Bronchial epithelial cell (primary cell): ENCODE measurements at regions not wholly inside any gene's neighbourhood (a gene's known extent, or its start where the extent isn't known, plus 50 kb on each side); places are given as distances from the start of the nearest gene placed in this dataset.

Source experiments
- DNase-seq: peaks from one replicate; pipeline ENCODE4 v3.0.0-alpha.2; 2010; ENCODE audit warnings: low read depth
- FAIRE-seq: peaks from 2 replicates; lab custom pipeline; 2011; peaks lifted over from hg19 to GRCh38; lab: Jason Lieb, UNC
- H3K27me3 ChIP-seq: 2 replicates; pipeline ENCODE4 v1.5.1; 2011; ENCODE audit warnings: low read length; ENCODE audit not compliant: control insufficient read depth, insufficient read depth
- H3K36me3 ChIP-seq: 2 replicates; pipeline ENCODE4 v1.5.1; 2011; ENCODE audit warnings: low read length; ENCODE audit not compliant: control insufficient read depth, insufficient read depth
- H3K4me3 ChIP-seq: 2 replicates; pipeline ENCODE4 v1.5.1; 2011; ENCODE audit warnings: mild to moderate bottlenecking, low read depth, low read length, control low read depth
- TF ChIP-seq, protein P1 (sequence below): IDR thresholded peaks from 2 replicates; pipeline ENCODE4 v1.5.1; 2011; ENCODE audit warnings: mild to moderate bottlenecking, moderate library complexity, low read length, control low read depth, inconsistent platforms; ENCODE audit not compliant: insufficient read depth, severe bottlenecking

DNA sequence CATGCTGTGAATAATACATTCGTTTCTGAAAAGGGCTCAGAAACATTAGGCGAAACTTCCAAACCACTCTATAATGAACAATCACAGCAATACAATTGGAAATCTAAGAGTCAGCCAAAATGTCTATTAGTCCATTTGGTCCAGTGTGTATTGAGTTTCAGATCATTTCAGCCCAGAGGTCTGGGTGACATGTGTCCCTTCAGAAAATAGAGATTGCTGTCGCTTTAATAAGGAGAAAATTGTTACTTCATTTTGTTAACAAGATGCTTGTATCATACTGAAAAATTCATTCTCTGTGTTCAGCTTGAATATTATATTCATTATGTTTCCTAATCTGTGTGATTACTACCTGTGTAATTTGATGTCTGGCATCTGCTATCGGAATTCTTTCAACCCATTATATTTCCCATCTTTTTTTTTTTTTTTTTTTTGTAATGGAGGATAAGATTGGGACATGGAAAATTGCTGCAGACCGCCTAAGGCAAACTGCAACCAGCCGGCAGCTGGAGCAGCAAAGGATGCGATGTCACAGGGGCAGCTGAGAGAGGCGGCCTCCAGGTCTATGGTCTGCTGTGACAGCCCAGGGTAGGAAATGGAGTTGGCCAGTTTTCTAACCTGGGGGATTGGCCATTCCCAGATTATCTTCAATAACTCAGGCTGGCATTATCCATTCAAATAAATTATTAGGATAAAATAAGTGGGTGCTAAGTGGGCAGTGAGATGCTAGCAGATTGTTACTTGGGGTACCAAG lies 170.9 kb upstream of the NPVF start:
- DNase-seq (no peak), FAIRE-seq (no peak)
- no peaks in the 10 kb centered on the region for H3K27me3 ChIP-seq

DNA sequence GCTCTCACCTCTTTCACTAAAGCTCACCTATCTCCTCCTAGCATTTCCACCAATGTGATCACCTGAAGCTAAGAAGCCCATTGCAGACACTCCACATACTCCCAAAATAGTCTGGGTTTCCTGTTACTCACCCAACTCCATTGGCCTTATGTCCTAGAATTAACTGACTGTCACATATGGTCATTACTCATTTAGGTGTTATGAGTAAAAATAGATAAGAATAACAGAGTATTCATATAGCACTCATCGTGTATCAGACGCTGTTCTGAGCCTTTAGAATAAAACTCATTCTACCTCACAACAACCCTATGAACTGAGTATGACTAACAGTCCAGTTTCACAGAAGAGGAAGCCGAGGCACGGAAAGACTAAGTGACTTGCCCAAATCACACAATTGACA lies 174.2 kb upstream of the NPVF start:
- FAIRE-seq (no peak), DNase-seq (peak; percentile 21)
- TF ChIP-seq, protein P1, sequence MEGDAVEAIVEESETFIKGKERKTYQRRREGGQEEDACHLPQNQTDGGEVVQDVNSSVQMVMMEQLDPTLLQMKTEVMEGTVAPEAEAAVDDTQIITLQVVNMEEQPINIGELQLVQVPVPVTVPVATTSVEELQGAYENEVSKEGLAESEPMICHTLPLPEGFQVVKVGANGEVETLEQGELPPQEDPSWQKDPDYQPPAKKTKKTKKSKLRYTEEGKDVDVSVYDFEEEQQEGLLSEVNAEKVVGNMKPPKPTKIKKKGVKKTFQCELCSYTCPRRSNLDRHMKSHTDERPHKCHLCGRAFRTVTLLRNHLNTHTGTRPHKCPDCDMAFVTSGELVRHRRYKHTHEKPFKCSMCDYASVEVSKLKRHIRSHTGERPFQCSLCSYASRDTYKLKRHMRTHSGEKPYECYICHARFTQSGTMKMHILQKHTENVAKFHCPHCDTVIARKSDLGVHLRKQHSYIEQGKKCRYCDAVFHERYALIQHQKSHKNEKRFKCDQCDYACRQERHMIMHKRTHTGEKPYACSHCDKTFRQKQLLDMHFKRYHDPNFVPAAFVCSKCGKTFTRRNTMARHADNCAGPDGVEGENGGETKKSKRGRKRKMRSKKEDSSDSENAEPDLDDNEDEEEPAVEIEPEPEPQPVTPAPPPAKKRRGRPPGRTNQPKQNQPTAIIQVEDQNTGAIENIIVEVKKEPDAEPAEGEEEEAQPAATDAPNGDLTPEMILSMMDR = no peak
- Histone ChIP-seq H3K4me3 (no peak overlapping the region), H3K36me3 (no peaks in the 10 kb centered on the region), H3K27me3 (no peaks in the 10 kb centered on the region)

More for the DNA sequence above, 170.9 kb upstream of the NPVF start:
- TF ChIP-seq, protein P1 = no peak
- H3K4me3 ChIP-seq = no peak overlapping the region
- no peaks in the 10 kb centered on the region for H3K36me3 ChIP-seq

DNA sequence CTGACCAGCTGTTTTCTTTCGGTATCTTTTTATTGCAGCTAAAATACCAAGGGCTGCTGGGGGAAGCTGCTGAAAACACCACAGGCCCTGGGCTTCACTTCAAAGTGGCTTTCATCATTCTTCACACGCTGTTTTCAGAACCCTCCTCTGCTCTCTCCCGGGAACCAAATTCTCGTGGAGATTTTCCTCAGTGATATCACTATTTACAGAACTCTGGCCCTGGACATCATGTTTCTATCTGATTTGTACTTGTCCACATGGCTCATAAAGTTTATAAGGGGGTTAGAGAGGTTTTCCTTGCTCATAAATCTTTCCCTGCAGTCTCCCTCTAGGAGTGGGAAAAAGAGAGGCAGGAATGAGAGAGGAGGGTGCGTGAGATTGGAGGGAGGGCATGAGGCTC lies 177.4 kb upstream of the NPVF start:
- DNase-seq = no peak
- no peak for FAIRE-seq
- H3K4me3 ChIP-seq = no peak overlapping the region
- H3K27me3 ChIP-seq = no peaks in the 10 kb centered on the region
- no peaks in the 10 kb centered on the region for H3K36me3 ChIP-seq
- TF ChIP-seq, protein P1 = no peak

DNA sequence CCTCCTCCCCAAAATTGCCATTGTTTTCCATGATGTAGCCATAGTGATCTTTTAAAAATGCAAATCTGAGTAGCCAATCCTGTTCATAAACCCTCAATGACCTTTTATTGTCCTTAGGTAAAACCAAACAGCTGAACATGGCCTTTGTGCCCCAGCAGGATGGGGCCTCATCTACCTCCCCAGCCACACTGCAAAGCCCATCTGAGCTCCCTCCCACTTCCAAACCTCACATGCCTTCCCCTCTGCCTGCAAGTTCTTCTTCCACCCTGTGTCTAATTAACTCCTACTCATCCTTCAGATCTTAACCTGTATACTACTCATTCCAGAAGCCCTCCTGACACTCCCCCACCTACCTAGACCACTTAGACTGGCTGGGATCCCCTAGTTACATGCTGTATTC lies 178.8 kb upstream of the NPVF start:
- Histone ChIP-seq H3K36me3 (no peaks in the 10 kb centered on the region), H3K27me3 (no peaks in the 10 kb centered on the region), H3K4me3 (no peak overlapping the region)
- TF ChIP-seq, protein P1 = no peak
- FAIRE-seq (no peak), DNase-seq (no peak)

DNA sequence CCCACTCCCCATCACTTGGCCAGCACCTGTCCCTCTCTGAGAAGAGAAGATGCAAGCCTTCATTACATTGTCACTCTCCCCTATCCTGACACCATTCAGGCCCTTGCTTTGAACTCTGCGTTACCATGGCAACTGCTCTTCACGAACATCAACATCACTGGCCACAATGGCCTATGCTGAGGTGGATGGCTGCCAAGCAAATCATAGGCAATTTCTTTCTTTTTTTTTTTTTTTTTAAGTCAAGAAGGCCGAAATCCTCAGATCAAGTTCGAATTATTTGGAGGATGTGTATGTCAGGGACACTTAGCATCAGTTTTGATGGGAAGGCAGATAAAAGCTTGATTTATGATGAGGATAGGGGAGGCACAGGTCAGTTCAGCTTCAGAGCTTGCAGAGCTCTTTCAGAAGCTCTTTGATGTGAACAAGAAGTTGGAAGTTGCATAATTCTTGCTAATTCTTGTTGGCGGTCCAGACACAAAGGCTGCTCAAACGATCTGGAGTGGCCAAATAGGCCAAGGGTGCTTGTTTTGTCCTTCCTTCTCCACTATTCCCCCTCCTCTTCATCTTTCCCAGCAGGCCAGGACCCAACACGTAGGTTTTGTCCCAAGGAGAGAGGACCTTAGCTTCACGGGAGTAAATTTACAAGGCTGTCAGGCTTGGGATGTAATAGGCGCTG lies 179.9 kb upstream of the NPVF start:
- TF ChIP-seq, protein P1 = no peak
- H3K27me3 ChIP-seq = no peaks in the 10 kb centered on the region
- no peak for FAIRE-seq

More for the DNA sequence above, 179.9 kb upstream of the NPVF start:
- no peaks in the 10 kb centered on the region for H3K36me3 ChIP-seq
- no peak for DNase-seq
- H3K4me3 ChIP-seq = no peak overlapping the region
